Thyroid gland (tissue), 4 donors: ENCODE measurements at regions not wholly inside any gene's neighbourhood (a gene's known extent, or its start where the extent isn't known, plus 50 kb on each side); places are given as distances from the start of the nearest gene placed in this dataset.

Experiments used
- DNase-seq, 2 donors: peaks; one replicate each; pipeline ENCODE4 v3.0.0-alpha.2; 2019
- H3K27ac ChIP-seq, 3 donors: fragments of 200-600 bp; sonication (generic); 1 replicate in 2 of 3; 2 replicates in 1 of 3; pipeline ENCODE4 v1.5.1; 2016 to 2019; ENCODE audit warnings: mild to moderate bottlenecking in 1 of 3, moderate library complexity in 1 of 3
- H3K27me3 ChIP-seq: fragments of 200-600 bp; sonication (generic); one replicate; pipeline ENCODE4 v1.5.1; 2019
- H3K36me3 ChIP-seq, 2 donors: fragments of 200-600 bp; sonication (generic); one replicate each; pipeline ENCODE4 v1.5.1; 2016 to 2019
- H3K4me1 ChIP-seq, 2 donors: fragments of 200-600 bp; sonication (generic); one replicate each; pipeline ENCODE4 v1.5.1; 2017 to 2019
- H3K4me3 ChIP-seq, 3 donors: fragments of 200-600 bp; sonication (generic); replicated peaks in 1 of 3; 1 replicate in 2 of 3; 2 replicates in 1 of 3; pipeline ENCODE4 v1.5.1; 2016; ENCODE audit warnings: mild to moderate bottlenecking in 1 of 3
- H3K9me3 ChIP-seq: fragments of 200-600 bp; sonication (generic); one replicate; pipeline ENCODE4 v1.5.1; 2017
- CTCF ChIP-seq, 6 experiments: fragments of 200-600 bp in 3 of 6; fragments of 450-650 bp in 3 of 6; sonication (generic) in 3 of 6; IDR thresholded peaks; one replicate each; pipeline ENCODE4 v1.5.1; 2016 to 2019; ENCODE audit warnings: antibody characterized with exemption in 6 of 6, mild to moderate bottlenecking in 2 of 6, inconsistent platforms in 1 of 6, moderate library complexity in 1 of 6
- POLR2A ChIP-seq, 2 donors: fragments of 450-650 bp; IDR thresholded peaks; one replicate each; pipeline ENCODE4 v1.6.1; 2017; ENCODE audit warnings: antibody characterized with exemption in 2 of 2, mild to moderate bottlenecking in 2 of 2, moderate library complexity in 1 of 2
- WGBS, 2 donors: methylation state at CpG; one replicate each; pipeline ENCODE4 v1.1.5; 2017; 5-methylcytosine and 5-hydroxymethylcytosine counted together
- intact Hi-C: fragments of 100-400 bp; cut with DNase I; formaldehyde crosslinking; loops from one replicate; pipeline ENCODE4 v1.15.1; 2023

DNA sequence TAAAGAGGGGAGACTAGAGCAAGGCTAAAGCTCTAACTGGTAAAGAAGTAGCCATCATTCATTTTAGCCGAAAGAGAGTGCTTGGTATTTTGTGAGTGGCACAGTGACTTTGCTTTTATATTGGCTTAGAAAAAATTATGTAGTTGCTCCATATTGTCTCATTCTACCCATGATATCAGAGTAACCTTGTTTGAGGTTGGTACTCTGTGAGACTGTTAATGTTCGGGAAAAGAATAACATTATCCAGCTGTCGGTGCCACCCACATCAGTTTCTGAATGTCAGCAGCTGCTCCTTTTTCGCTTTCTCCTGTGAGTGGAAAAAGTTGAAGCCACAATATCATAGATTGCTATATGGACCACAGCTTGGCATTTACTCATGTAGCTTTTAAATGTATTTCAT is 376.4 kb upstream of the KCNN2 start:
- Histone ChIP-seq H3K4me3 (no peak overlapping the region), H3K9me3 (no peaks in the 10 kb centered on the region), H3K27me3 (no peaks in the 10 kb centered on the region), H3K36me3 (no peaks in the 10 kb centered on the region), H3K4me1 (no peaks in the 10 kb centered on the region), H3K27ac (no peak overlapping the region)
- DNase-seq: no peak
- TF ChIP-seq CTCF (IDR thresholded peaks at IDR 0.05) (no peak), POLR2A (IDR thresholded peaks at IDR 0.05) (no peak)
- 86 to 87% methylated on average over 4 of the region's 4 CpGs for WGBS, 2 donors
- intact Hi-C loops: no loop called here

GRCh38 chr5:113989278-113989912 is 372.5 kb upstream of the KCNN2 start:
- 85 to 87% methylated on average over 6 of the region's 6 CpGs for WGBS, 2 donors
- Histone ChIP-seq H3K27me3 (no peaks in the 10 kb centered on the region), H3K27ac (no peak overlapping the region), H3K4me3 (no peak overlapping the region), H3K36me3 (no peaks in the 10 kb centered on the region), H3K4me1 (no peaks in the 10 kb centered on the region), H3K9me3 (no peaks in the 10 kb centered on the region)
- TF ChIP-seq POLR2A (IDR thresholded peaks at IDR 0.05) (no peak), CTCF (IDR thresholded peaks at IDR 0.05) (no peak)
- no peak for DNase-seq
- intact Hi-C loops: no loop called here

DNA sequence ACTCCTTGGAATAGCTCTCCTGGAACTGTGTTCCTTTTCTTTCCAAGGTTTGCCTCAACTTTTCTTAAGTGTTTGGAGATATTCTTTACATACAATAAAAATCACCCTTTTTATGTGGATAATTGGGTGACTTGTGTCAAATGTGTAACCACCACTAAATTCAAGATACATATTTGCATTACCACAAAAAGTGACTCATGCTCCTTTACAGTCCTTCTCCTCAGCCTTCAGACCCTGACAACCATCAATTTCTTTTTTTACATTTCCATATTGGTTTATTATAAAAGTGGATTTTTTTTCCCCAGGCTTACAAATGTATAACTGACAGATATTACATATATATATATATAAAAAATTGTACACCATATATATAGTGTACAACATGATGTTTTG is 372.0 kb upstream of the KCNN2 start:
- no peaks in the 10 kb centered on the region for H3K36me3 ChIP-seq
- no peaks in the 10 kb centered on the region for H3K4me1 ChIP-seq
- H3K27me3 ChIP-seq: no peaks in the 10 kb centered on the region
- no peak overlapping the region for H3K4me3 ChIP-seq
- H3K9me3 ChIP-seq: no peaks in the 10 kb centered on the region
- H3K27ac ChIP-seq: no peak overlapping the region
- TF ChIP-seq CTCF (IDR thresholded peaks at IDR 0.05) (no peak), POLR2A (IDR thresholded peaks at IDR 0.05) (no peak)
- intact Hi-C loops: no loop called here
- no peak for DNase-seq

DNA sequence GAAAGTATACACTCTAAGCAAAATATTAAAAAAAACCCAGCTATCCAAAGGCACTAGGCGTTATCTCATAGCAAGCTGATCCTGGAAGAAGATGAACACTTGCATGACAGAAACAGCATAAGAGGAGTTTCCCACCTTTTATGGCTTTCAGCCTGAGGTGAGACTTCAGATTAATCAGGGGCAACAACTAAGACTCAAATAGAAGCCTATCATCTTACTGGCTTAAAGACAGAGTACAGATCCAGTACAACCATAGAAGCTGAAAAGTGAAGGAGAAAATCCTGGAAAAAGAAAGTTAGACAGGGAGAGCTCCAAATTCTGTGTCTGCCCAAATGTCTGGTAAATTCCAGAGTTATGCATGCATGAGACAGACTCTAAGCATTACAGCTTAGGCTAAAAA is 360.8 kb upstream of the KCNN2 start:
- no peaks in the 10 kb centered on the region for H3K36me3 ChIP-seq
- H3K4me3 ChIP-seq: no peak overlapping the region
- H3K9me3 ChIP-seq: no peaks in the 10 kb centered on the region
- 86 to 88% methylated on average over 1 of the region's 1 CpG for whole genome bisulfite sequencing, 2 donors
- intact Hi-C loops: no loop called here
- no peaks in the 10 kb centered on the region for H3K27me3 ChIP-seq
- TF ChIP-seq POLR2A (IDR thresholded peaks at IDR 0.05) (no peak), CTCF (IDR thresholded peaks at IDR 0.05) (no peak)
- no peak for DNase-seq
- no peak overlapping the region for H3K27ac ChIP-seq
- H3K4me1 ChIP-seq: no peaks in the 10 kb centered on the region

DNA sequence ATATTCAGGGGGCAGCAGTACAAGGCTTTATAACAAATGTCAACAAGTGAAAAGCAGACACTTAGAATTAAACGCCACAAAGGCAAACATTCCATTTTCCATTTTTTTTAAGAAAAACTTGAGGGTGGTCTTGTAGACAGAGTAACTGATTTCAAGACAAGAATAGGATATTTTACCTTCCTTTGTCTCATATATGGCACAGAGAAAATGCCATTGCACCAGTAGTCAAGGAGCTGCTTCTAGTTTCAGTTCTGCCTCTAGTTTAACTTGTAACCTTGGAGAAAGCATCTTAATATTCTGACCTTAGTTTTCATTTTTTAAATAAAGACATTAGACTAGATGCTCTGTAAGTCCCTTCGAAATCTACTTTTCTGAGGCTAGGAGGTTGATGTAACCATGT is 355.3 kb upstream of the KCNN2 start:
- Histone ChIP-seq H3K4me3 (no peak overlapping the region), H3K4me1 (no peaks in the 10 kb centered on the region), H3K36me3 (no peaks in the 10 kb centered on the region), H3K27ac (no peak overlapping the region), H3K27me3 (no peaks in the 10 kb centered on the region), H3K9me3 (no peaks in the 10 kb centered on the region)
- no peak for DNase-seq
- WGBS, 2 donors: 78 to 79% methylated on average over 2 of the region's 2 CpGs
- TF ChIP-seq CTCF (IDR thresholded peaks at IDR 0.05): no peak
- no peak for TF ChIP-seq POLR2A (IDR thresholded peaks at IDR 0.05)
- intact Hi-C loops: no loop called here
